K562 (cell line): ENCODE measurements at regions not wholly inside any gene's neighbourhood (a gene's known extent, or its start where the extent isn't known, plus 50 kb on each side); places are given as distances from the start of the nearest gene placed in this dataset.

Experiments used
- ARID2 ChIP-seq: fragments of 450-650 bp; IDR thresholded peaks from 2 replicates; pipeline ENCODE4 v1.6.1; 2017; ENCODE audit warnings: antibody characterized with exemption, mild to moderate bottlenecking
- CAMTA2 ChIP-seq: fragments of 250-450 bp; sonication (Bioruptor Pico); conservative IDR thresholded peaks from 2 replicates; pipeline ENCODE4 v1.5.1; 2022
- CREB1 ChIP-seq, 2 experiments: sonication (generic) in 1 of 2; formaldehyde crosslinking in 1 of 2; IDR thresholded peaks; 2 replicates each; pipeline versions ENCODE4 v1.6.1 to v1.8.0; 2012 to 2022; ENCODE audit warnings: inconsistent platforms in 1 of 2, mild to moderate bottlenecking in 1 of 2, missing genetic modification reagents in 1 of 2, moderate library complexity in 1 of 2
- ETV6 ChIP-seq, 3 experiments: fragments of 150-350 bp in 1 of 3; sonication (generic) in 1 of 3; formaldehyde crosslinking in 1 of 3; IDR thresholded peaks; 2 replicates each; pipeline versions ENCODE4 v1.6.1 to v1.8.0; 2014 to 2022; ENCODE audit warnings: borderline replicate concordance in 2 of 3, low read depth in 2 of 3, antibody characterized with exemption in 1 of 3, low read length in 1 of 3, mild to moderate bottlenecking in 1 of 3, missing genetic modification reagents in 1 of 3
- FOS ChIP-seq: IDR thresholded peaks from 3 replicates; pipeline ENCODE4 v1.6.1; 2011; ENCODE audit not compliant: insufficient read length; ENCODE audit errors: extremely low read depth
- GATA2 ChIP-seq: sonication (generic); formaldehyde crosslinking; IDR thresholded peaks from 2 replicates; pipeline ENCODE4 v1.4.0; 2020; ENCODE audit warnings: mild to moderate bottlenecking, missing genetic modification reagents
- ZNF263 ChIP-seq: sonication (generic); formaldehyde crosslinking; IDR thresholded peaks from 2 replicates; pipeline ENCODE4 v1.8.0; 2022; ENCODE audit warnings: mild to moderate bottlenecking, missing genetic modification reagents, borderline replicate concordance
- ZNF311 ChIP-seq: fragments of 250-450 bp; sonication (Bioruptor Pico); IDR thresholded peaks from 2 replicates; pipeline ENCODE4 v1.4.0; 2020; ENCODE audit warnings: mild to moderate bottlenecking, moderate library complexity
- ZNF444 ChIP-seq: fragments of 250-450 bp; sonication (Bioruptor Pico); IDR thresholded peaks from 2 replicates; pipeline ENCODE4 v1.4.0; 2020; ENCODE audit warnings: mild to moderate bottlenecking, moderate library complexity
- TF ChIP-seq, protein P1 (sequence below): sonication (generic); formaldehyde crosslinking; IDR thresholded peaks from 2 replicates; pipeline ENCODE4 v1.8.0; 2022; ENCODE audit warnings: mild to moderate bottlenecking, missing genetic modification reagents
- TF ChIP-seq, protein P2 (sequence below): fragments of 250-450 bp; sonication (Bioruptor Pico); IDR thresholded peaks from 2 replicates; pipeline ENCODE4 v1.4.0; 2020; ENCODE audit warnings: mild to moderate bottlenecking

DNA sequence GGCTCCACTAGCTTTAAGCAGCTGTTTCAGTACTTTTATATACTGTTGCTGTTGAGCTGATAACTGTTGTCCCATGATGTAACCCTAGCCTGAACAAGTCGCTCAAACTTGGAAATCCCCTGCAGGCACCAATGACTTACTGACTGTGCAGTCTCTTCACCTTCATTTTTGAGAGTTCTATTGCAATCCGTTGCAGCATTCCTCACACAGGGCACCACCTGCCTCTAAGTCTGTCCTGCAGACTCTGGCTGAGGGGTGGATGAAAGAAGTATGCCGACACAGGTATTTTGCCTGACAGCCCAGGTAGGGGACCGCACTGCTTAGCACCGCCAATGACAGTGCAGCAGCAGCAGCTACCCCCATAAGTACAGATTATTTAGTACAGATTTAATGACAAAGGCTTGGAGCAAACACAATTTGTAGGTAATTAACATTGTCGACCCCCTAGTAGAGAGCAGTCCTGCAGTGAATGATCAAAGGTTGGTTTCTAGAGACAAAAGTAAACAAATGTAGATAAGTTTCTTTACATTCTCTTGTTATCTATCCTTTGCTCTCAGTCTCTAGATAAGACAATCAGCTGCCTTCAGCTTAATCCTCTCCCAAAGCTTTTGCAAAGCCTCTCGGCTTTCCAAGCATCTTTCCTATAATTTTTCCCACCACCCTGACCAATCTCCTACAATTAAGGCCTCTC is 205.0 kb downstream of the PABPC4L start (continued):
- TF ChIP-seq ETV6 (IDR thresholded peaks at IDR 0.05; ENCODE audit: borderline replicate concordance in 1 of 2, low read depth in 2 of 2, low read length in 1 of 2) (no peak), ETV6 (CRISPR knock-in tag; IDR thresholded peaks at IDR 0.05; ENCODE audit: borderline replicate concordance) (no peak), FOS (no peak), ZNF263 (CRISPR knock-in tag) (no peak), ARID2 (no peak), ZNF444 (CRISPR knock-in tag) (no peak), CAMTA2 (CRISPR knock-in tag) (no peak), GATA2 (CRISPR knock-in tag) (no peak), CREB1 (IDR thresholded peaks at IDR 0.05) (no peak), CREB1 (CRISPR knock-in tag; IDR thresholded peaks at IDR 0.05) (no peak), ZNF311 (no peak)
- TF ChIP-seq, protein P1, sequence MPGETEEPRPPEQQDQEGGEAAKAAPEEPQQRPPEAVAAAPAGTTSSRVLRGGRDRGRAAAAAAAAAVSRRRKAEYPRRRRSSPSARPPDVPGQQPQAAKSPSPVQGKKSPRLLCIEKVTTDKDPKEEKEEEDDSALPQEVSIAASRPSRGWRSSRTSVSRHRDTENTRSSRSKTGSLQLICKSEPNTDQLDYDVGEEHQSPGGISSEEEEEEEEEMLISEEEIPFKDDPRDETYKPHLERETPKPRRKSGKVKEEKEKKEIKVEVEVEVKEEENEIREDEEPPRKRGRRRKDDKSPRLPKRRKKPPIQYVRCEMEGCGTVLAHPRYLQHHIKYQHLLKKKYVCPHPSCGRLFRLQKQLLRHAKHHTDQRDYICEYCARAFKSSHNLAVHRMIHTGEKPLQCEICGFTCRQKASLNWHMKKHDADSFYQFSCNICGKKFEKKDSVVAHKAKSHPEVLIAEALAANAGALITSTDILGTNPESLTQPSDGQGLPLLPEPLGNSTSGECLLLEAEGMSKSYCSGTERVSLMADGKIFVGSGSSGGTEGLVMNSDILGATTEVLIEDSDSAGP (CRISPR knock-in tag) = no peak
- TF ChIP-seq, protein P2, sequence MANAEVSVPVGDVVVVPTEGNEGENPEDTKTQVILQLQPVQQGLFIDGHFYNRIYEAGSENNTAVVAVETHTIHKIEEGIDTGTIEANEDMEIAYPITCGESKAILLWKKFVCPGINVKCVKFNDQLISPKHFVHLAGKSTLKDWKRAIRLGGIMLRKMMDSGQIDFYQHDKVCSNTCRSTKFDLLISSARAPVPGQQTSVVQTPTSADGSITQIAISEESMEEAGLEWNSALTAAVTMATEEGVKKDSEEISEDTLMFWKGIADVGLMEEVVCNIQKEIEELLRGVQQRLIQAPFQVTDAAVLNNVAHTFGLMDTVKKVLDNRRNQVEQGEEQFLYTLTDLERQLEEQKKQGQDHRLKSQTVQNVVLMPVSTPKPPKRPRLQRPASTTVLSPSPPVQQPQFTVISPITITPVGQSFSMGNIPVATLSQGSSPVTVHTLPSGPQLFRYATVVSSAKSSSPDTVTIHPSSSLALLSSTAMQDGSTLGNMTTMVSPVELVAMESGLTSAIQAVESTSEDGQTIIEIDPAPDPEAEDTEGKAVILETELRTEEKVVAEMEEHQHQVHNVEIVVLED = no peak
